AG10803 (cell line): ENCODE measurements at regions not wholly inside any gene's neighbourhood (a gene's known extent, or its start where the extent isn't known, plus 50 kb on each side); places are given as distances from the start of the nearest gene placed in this dataset.

Experiments
- DNase-seq: peaks from one replicate; pipeline ENCODE4 v3.0.0; 2010; ENCODE audit warnings: low read depth
- H3K4me3 ChIP-seq: 2 replicates; pipeline ENCODE4 v1.5.1; 2011; ENCODE audit warnings: mild to moderate bottlenecking, low read length, control low read depth
- CTCF ChIP-seq: conservative IDR thresholded peaks from 2 replicates; pipeline ENCODE4 v1.5.1; 2011; ENCODE audit warnings: mild to moderate bottlenecking, low read length, control low read depth, inconsistent platforms

- no peak for TF ChIP-seq CTCF
- no peak for DNase-seq
- no peak overlapping the region for H3K4me3 ChIP-seq
These were observed 287.3 kb upstream of the TLE3 start for GRCh38 chr15:70385052-70385451.

DNA sequence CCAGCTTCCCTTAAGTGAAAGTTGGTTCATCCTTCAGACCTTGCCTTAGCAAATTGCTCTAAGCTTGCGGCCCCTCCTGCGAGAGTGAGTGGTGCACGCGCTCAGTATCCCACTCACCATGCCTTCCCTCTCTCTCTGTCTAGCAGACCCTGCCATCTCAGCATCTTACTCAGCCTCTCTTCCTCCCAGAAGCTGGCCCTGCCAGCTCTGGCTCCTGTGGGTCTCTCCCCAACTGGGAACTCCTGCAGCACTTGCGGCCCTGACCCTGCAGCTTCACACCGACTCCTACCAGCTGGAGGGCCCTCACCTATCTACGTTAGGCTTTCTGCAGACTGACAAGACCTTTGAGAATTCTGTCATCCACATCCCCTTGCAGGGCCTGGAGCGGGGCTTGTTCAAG is 286.1 kb upstream of the TLE3 start:
- no peak for TF ChIP-seq CTCF
- H3K4me3 ChIP-seq: no peak overlapping the region
- DNase-seq: no peak

GRCh38 chr15:70382762-70383458 is 285.2 kb upstream of the TLE3 start:
- TF ChIP-seq CTCF: no peak
- no peak for DNase-seq
- H3K4me3 ChIP-seq: no peak overlapping the region

DNA sequence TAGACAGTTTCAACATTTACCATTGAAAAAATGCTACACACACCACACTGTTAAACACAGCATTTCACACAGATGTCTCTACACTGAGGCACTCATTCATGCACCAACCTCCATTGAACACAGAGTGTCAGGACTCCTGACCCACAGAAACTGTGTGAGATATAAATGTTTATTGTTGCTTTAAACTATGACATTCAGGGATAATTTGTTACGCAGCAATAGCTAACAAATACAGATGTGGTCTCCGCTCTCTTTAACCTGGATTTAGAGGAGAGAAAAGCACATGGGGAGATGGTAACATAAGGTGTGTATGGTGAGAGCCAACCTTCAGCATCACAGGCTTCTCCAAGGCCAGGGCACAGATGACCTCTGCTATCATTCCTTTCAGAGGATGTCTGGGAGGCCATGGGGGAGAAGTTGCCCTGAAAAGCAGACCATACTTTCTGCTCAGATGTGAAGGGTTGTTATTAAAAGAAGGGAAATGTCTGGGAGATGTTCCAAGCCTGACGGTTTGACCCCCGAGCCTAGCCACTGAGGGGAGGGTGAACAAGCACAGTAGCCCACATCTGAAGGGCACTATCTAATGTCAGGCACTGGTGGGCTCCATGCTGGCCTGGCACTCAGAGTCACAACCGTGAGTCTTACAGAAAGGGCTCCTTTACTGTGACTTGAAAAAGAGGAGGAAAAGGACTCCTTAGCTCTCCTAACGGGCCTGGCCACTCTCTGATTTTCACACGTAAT is 284.5 kb upstream of the TLE3 start:
- no peak for TF ChIP-seq CTCF
- DNase-seq: no peak
- no peak overlapping the region for H3K4me3 ChIP-seq

DNA sequence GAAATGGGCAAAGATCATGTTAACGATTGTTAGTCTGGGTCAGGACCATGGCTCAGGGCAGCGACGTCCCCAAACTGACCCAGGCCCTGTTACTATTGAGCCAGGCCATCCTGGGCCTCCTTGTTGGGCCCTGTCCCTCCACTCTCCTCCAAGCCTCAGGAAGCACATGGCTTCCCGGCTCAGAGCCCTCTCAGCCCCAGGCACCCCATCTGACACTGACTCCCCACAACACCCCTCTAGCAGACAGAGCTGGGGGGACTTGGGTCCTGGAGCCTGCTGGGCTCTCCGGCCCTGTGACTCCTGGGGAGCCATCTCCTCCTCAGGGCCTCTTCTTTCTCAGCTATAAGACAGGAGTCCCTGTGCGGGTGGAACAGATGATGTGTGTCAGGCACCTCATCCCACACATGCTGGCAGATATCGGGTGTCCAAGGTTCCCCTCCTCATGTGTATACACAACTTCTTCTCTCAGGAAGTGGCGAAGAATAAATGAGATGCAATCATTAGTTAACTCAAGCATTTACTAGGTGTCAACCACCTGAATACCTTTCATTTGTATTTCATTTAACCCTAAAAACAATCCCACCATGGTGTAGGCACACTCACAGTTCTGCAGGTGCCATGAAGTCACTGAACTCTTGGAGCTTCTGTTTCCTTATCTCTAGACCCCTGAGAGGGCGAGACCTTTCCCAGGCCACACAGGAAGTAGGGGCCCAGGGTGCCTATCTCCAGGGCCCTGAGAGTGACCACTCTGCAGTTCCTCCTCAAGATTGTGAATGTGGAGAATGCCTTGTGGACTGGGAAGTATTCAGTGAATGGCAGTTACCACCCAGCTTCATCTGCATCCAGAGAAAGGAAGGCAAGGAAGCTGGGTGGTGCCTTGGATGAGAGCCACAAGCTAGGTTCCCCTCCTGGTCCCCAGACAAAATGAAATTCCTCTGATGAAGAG is 282.5 kb upstream of the TLE3 start:
- H3K4me3 ChIP-seq: no peak overlapping the region
- TF ChIP-seq CTCF: no peak
- DNase-seq: no peak

GRCh38 chr15:70379134-70379533 is 281.4 kb upstream of the TLE3 start:
- DNase-seq: no peak
- no peak overlapping the region for H3K4me3 ChIP-seq
- no peak for TF ChIP-seq CTCF
